PFSK-1 (cell line): ENCODE measurements at regions not wholly inside any gene's neighbourhood (a gene's known extent, or its start where the extent isn't known, plus 50 kb on each side); places are given as distances from the start of the nearest gene placed in this dataset.

Experiments
- POLR2AphosphoS5 ChIP-seq: IDR thresholded peaks from 2 replicates; pipeline ENCODE4 v1.6.1; 2012; ENCODE audit warnings: low read depth, mild to moderate bottlenecking, control low read depth, low read length, moderate library complexity
- SIN3A ChIP-seq: IDR thresholded peaks from 2 replicates; pipeline ENCODE4 v1.6.1; 2012; ENCODE audit warnings: mild to moderate bottlenecking, low read length, moderate library complexity, borderline replicate concordance; ENCODE audit not compliant: insufficient read depth
- TAF1 ChIP-seq: IDR thresholded peaks from 2 replicates; pipeline ENCODE4 v1.6.1; 2012; ENCODE audit warnings: low read length, control low read depth, borderline replicate concordance; ENCODE audit not compliant: insufficient read depth
- TF ChIP-seq, protein P1 (sequence below), 2 experiments: IDR thresholded peaks; 2 replicates each; pipeline versions ENCODE4 v1.6.1 to v1.8.0; 2011 to 2012; ENCODE audit warnings: low read depth in 2 of 2, low read length in 2 of 2, control low read depth in 1 of 2, inconsistent platforms in 1 of 2, mild to moderate bottlenecking in 1 of 2, moderate library complexity in 1 of 2; ENCODE audit not compliant: insufficient read depth in 1 of 2

DNA sequence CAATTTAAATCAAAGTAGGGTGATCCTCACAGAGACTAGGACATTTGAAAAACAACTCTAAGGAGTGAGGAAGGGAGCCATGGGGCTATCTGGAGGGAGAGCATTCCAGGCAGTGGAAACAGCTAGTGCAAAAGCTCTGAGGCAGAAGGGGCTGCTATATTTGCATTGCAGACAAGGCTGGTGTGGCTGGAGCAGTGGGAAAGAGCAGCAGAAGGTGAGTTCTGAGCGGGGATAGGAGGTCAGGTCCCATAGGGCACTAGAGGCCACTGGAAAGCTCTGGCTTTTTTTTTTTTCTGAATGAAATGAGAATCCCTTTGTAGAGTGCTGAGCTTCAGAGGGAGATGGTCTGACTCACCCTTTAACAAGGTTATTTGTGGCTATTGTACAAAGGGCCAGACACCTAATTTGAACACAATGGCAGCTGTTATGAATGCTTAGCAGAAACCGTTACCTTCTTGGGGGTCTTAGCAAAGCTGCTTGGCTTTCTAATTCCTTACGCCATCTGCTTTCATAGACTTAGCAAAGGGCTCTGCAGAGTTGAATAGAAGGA lies 291.6 kb downstream of the BUD13 start:
- TF ChIP-seq POLR2AphosphoS5 (no peak), SIN3A (no peak), TAF1 (no peak)
- TF ChIP-seq, protein P1, sequence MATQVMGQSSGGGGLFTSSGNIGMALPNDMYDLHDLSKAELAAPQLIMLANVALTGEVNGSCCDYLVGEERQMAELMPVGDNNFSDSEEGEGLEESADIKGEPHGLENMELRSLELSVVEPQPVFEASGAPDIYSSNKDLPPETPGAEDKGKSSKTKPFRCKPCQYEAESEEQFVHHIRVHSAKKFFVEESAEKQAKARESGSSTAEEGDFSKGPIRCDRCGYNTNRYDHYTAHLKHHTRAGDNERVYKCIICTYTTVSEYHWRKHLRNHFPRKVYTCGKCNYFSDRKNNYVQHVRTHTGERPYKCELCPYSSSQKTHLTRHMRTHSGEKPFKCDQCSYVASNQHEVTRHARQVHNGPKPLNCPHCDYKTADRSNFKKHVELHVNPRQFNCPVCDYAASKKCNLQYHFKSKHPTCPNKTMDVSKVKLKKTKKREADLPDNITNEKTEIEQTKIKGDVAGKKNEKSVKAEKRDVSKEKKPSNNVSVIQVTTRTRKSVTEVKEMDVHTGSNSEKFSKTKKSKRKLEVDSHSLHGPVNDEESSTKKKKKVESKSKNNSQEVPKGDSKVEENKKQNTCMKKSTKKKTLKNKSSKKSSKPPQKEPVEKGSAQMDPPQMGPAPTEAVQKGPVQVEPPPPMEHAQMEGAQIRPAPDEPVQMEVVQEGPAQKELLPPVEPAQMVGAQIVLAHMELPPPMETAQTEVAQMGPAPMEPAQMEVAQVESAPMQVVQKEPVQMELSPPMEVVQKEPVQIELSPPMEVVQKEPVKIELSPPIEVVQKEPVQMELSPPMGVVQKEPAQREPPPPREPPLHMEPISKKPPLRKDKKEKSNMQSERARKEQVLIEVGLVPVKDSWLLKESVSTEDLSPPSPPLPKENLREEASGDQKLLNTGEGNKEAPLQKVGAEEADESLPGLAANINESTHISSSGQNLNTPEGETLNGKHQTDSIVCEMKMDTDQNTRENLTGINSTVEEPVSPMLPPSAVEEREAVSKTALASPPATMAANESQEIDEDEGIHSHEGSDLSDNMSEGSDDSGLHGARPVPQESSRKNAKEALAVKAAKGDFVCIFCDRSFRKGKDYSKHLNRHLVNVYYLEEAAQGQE (IDR thresholded peaks at IDR 0.05; ENCODE audit: insufficient read depth in 1 of 2, low read depth in 2 of 2, low read length in 2 of 2) = no peak
